ENCODE measurements at regions not wholly inside any gene's neighbourhood (a gene's known extent, or its start where the extent isn't known, plus 50 kb on each side); places are given as distances from the start of the nearest gene placed in this dataset.

GRCh38 chr1:234875328-234875952, 253.2 kb downstream of the TOMM20 start:
- DNase-seq (ENCODE audit: extremely low spot score, insufficient read length, low read depth): no peak
- no peak for FAIRE-seq

- DNase-seq (ENCODE audit: extremely low spot score, insufficient read length, low read depth): no peak
Measured at GRCh38 chr1:234874291-234875288, 254.0 kb downstream of the TOMM20 start.

GRCh38 chr1:234871710-234872271, 256.8 kb downstream of the TOMM20 start:
- FAIRE-seq: no peak
- no peak for DNase-seq (ENCODE audit: extremely low spot score, insufficient read length, low read depth)

More at GRCh38 chr1:234874291-234875288, 254.0 kb downstream of the TOMM20 start:
- FAIRE-seq: no peak

- no peak for FAIRE-seq
- no peak for DNase-seq (ENCODE audit: extremely low spot score, insufficient read length, low read depth)
Measured at GRCh38 chr1:234871039-234871709, 257.5 kb downstream of the TOMM20 start.

GRCh38 chr1:234870020-234870981, 258.3 kb downstream of the TOMM20 start:
- FAIRE-seq: no peak
- DNase-seq (ENCODE audit: extremely low spot score, insufficient read length, low read depth): no peak

GRCh38 chr1:234869182-234870019, 259.2 kb downstream of the TOMM20 start:
- DNase-seq (ENCODE audit: extremely low spot score, insufficient read length, low read depth) (no peak), FAIRE-seq (no peak)

- FAIRE-seq: no peak
- DNase-seq (ENCODE audit: extremely low spot score, insufficient read length, low read depth): no peak
Measured at GRCh38 chr1:234868296-234869147, 258.5 kb upstream of the IRF2BP2 start.

GRCh38 chr1:234866007-234866866, 256.3 kb upstream of the IRF2BP2 start:
- FAIRE-seq (no peak), DNase-seq (ENCODE audit: extremely low spot score, insufficient read length, low read depth) (no peak)

- no peak for FAIRE-seq
- DNase-seq (ENCODE audit: extremely low spot score, insufficient read length, low read depth): no peak
Measured at GRCh38 chr1:234865171-234866006, 255.4 kb upstream of the IRF2BP2 start.

- no peak for DNase-seq (ENCODE audit: extremely low spot score, insufficient read length, low read depth)
- FAIRE-seq: no peak
Measured at GRCh38 chr1:234864116-234864515, 254.1 kb upstream of the IRF2BP2 start.

- FAIRE-seq: no peak
Measured at GRCh38 chr1:234863551-234863971, 253.6 kb upstream of the IRF2BP2 start.

GRCh38 chr1:234862944-234863515, 253.1 kb upstream of the IRF2BP2 start:
- FAIRE-seq (no peak), DNase-seq (ENCODE audit: extremely low spot score, insufficient read length, low read depth) (no peak)

More at GRCh38 chr1:234863551-234863971, 253.6 kb upstream of the IRF2BP2 start:
- no peak for DNase-seq (ENCODE audit: extremely low spot score, insufficient read length, low read depth)

GRCh38 chr1:234862360-234862943, 252.5 kb upstream of the IRF2BP2 start:
- no peak for FAIRE-seq
- no peak for DNase-seq (ENCODE audit: extremely low spot score, insufficient read length, low read depth)

- DNase-seq (ENCODE audit: extremely low spot score, insufficient read length, low read depth) (no peak), FAIRE-seq (no peak)
Measured at GRCh38 chr1:234861761-234862160, 251.8 kb upstream of the IRF2BP2 start.

All from GM18507 (cell line).